ENCODE measurements at regions not wholly inside any gene's neighbourhood (a gene's known extent, or its start where the extent isn't known, plus 50 kb on each side); places are given as distances from the start of the nearest gene placed in this dataset.

GRCh38 chr3:6097556-6097955 is 763.4 kb upstream of the GRM7 start (continued):
- no peak for TF ChIP-seq ZBTB34 (CRISPR knock-in tag; IDR thresholded peaks at IDR 0.05)

GRCh38 chr3:6098516-6099157 is 762.3 kb upstream of the GRM7 start:
- no peaks in the 10 kb centered on the region for H3K79me2 ChIP-seq (ENCODE audit: insufficient read depth, low read length)
- no peaks in the 10 kb centered on the region for H3K27me3 ChIP-seq (ENCODE audit: control insufficient read depth in 1 of 2, insufficient read depth in 2 of 2, low read length in 2 of 2)
- CTCF ChIA-PET (ENCODE audit: low intra/inter-chr PET ratio, low total read pairs): no interaction called here
- intact Hi-C loops (cut with micrococcal nuclease; ENCODE audit: unreplicated experiment): no loop called here
- no peak overlapping the region for H3K4me2 ChIP-seq (ENCODE audit: low read depth, low read length)
- no peak overlapping the region for H3K9ac ChIP-seq (ENCODE audit: insufficient read depth, low read depth, low read length)
- WGBS (ENCODE audit: low lambda C conversion rate): 4% methylated on average over 3 of the region's 3 CpGs
- ATAC-seq (no peak), FAIRE-seq (no peak), DNase-seq (ENCODE audit: low spot score) (no peak)
- no peak overlapping the region for H3K4me3 ChIP-seq (replicated peaks in 1 of 3; ENCODE audit: insufficient read depth in 1 of 3, low read depth in 2 of 3, low read length in 3 of 3)
- no TSS peak for BruUV-seq (replicated peaks)
- H2AFZ ChIP-seq (ENCODE audit: low read length): no peak overlapping the region
- no peak overlapping the region for H3K27ac ChIP-seq (ENCODE audit: extremely low read length, insufficient read depth, low read length)
- in situ Hi-C loops (cut with HindIII; ENCODE audit: extremely low pct_ligation_motif_present, low pct_unique_long_range_greater_than_20kb): no loop called here
- no peaks in the 10 kb centered on the region for H3K36me3 ChIP-seq (replicated peaks in 1 of 2; ENCODE audit: control insufficient read depth in 1 of 2, insufficient read depth in 2 of 2, low read length in 2 of 2)
- POLR2A ChIA-PET: no interaction called here
- peaks cover 85% of the 10 kb centered on the region for H3K9me3 ChIP-seq (ENCODE audit: low read length)
- no peaks in the 10 kb centered on the region for H3K4me1 ChIP-seq (ENCODE audit: insufficient read depth, low read length)
- H4K20me1 ChIP-seq (ENCODE audit: insufficient read depth, low read length): no peaks in the 10 kb centered on the region
- no peak for TF ChIP-seq SRSF4 (IDR thresholded peaks at IDR 0.05; ENCODE audit: low read depth, low read length, poor library complexity, severe bottlenecking)
- TF ChIP-seq DR1 (CRISPR knock-in tag; IDR thresholded peaks at IDR 0.05): no peak
- no peak for TF ChIP-seq HNRNPL (IDR thresholded peaks at IDR 0.05; ENCODE audit: low read depth, low read length)
- no peak for TF ChIP-seq THRA (CRISPR knock-in tag; IDR thresholded peaks at IDR 0.05; ENCODE audit: borderline replicate concordance)
- no peak for TF ChIP-seq ZBTB34 (CRISPR knock-in tag; IDR thresholded peaks at IDR 0.05)
- no peak for TF ChIP-seq ONECUT2 (CRISPR knock-in tag; IDR thresholded peaks at IDR 0.05)
- no peak for TF ChIP-seq PATZ1 (CRISPR knock-in tag; IDR thresholded peaks at IDR 0.05)
- TF ChIP-seq ZNF772 (CRISPR knock-in tag; IDR thresholded peaks at IDR 0.05): no peak
- no peak for TF ChIP-seq HES4 (CRISPR knock-in tag; IDR thresholded peaks at IDR 0.05; ENCODE audit: borderline replicate concordance)
- no peak for TF ChIP-seq ADNP (CRISPR knock-in tag; IDR thresholded peaks at IDR 0.05)
